DOHH2 (cell line): ENCODE measurements at regions not wholly inside any gene's neighbourhood (a gene's known extent, or its start where the extent isn't known, plus 50 kb on each side); places are given as distances from the start of the nearest gene placed in this dataset.

Experiments
- EZH2phosphoT487 ChIP-seq: fragments of 200-600 bp; sonication (generic); IDR thresholded peaks from 2 replicates; pipeline ENCODE4 v1.6.1; 2017; ENCODE audit warnings: borderline replicate concordance, mild to moderate bottlenecking, antibody characterized with exemption, low read length, moderate library complexity, mixed read lengths
- TF ChIP-seq, protein P1 (sequence below): fragments of 200-600 bp; sonication (generic); IDR thresholded peaks from one replicate; pipeline ENCODE4 v1.5.1; 2014; ENCODE audit warnings: antibody characterized with exemption, mild to moderate bottlenecking, low read depth, low read length; ENCODE audit not compliant: poor library complexity, severe bottlenecking

DNA sequence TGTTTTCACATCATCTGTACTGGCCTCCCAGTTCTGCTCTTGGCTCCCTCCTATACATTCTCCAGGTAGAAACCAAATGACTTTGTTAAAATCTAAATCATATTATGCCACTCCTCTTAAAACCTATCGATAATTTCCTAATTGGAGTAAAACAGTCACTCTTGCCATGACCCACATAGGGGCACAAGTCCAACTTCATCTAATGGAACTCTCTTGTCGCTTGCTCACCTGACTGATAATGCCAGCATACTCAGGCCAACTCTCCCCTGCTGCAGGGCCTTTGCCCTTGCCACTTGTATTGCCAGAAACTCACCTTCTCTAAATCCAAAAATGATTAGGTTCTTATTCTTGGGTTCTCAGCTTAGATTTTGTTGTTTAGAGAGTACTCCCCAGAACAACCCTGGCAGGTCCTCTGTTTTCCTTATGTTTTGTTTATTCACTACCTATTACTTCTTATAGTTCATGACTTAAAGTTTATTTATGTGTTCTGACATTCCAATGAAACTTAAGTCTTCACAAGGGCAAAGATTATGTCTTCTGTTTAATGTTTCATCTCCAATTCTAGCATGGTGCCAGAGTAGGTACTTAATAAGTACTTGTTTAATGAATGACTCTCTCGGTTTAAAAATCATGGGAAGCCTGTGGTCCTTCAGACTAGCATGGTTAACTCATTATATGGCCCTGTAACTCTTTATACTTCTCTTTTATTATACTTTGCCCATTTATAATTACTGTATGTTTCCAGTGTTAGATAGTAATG lies 345.9 kb upstream of the SMIM30 start:
- TF ChIP-seq, protein P1, sequence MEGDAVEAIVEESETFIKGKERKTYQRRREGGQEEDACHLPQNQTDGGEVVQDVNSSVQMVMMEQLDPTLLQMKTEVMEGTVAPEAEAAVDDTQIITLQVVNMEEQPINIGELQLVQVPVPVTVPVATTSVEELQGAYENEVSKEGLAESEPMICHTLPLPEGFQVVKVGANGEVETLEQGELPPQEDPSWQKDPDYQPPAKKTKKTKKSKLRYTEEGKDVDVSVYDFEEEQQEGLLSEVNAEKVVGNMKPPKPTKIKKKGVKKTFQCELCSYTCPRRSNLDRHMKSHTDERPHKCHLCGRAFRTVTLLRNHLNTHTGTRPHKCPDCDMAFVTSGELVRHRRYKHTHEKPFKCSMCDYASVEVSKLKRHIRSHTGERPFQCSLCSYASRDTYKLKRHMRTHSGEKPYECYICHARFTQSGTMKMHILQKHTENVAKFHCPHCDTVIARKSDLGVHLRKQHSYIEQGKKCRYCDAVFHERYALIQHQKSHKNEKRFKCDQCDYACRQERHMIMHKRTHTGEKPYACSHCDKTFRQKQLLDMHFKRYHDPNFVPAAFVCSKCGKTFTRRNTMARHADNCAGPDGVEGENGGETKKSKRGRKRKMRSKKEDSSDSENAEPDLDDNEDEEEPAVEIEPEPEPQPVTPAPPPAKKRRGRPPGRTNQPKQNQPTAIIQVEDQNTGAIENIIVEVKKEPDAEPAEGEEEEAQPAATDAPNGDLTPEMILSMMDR = no peak
- no peak for TF ChIP-seq EZH2phosphoT487
